Transverse colon (tissue), 3 donors: ENCODE measurements at regions not wholly inside any gene's neighbourhood (a gene's known extent, or its start where the extent isn't known, plus 50 kb on each side); places are given as distances from the start of the nearest gene placed in this dataset.

ENCODE experiments used
- CTCF ChIP-seq, 5 experiments: fragments of 200-600 bp in 3 of 5; fragments of 450-650 bp in 2 of 5; sonication (generic) in 3 of 5; IDR thresholded peaks; 1 replicate in 2 of 5; 2 replicates in 3 of 5; pipeline ENCODE4 v1.5.1; 2016 to 2017; ENCODE audit warnings: antibody characterized with exemption in 5 of 5, inconsistent platforms in 3 of 5, mild to moderate bottlenecking in 2 of 5, moderate library complexity in 1 of 5
- EP300 ChIP-seq: sonication (generic); formaldehyde crosslinking; IDR thresholded peaks from one replicate; pipeline ENCODE4 v1.6.1; 2017; ENCODE audit warnings: antibody characterized with exemption, low read depth
- POLR2A ChIP-seq: fragments of 450-650 bp; IDR thresholded peaks from one replicate; pipeline ENCODE4 v1.6.1; 2016; ENCODE audit warnings: antibody characterized with exemption, mild to moderate bottlenecking, moderate library complexity

DNA sequence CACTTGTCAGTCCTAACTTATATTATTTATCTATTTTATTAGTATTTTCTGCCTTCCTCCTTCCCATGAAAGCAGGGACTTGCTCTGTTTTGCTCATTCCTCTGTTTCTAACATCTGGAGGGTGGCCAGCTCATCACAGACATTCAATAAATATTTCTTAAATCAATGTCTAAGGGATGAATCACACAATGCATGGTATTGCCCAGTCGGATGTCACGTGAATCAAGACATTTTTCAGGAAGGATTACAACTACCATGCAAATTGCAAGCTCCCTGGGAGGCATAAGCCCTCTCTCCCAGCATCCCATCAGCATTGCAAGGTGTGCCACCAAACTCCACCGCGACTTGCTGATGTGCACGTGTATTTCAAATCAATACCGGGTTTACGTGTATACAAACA lies 146.6 kb upstream of the RNF32 start:
- TF ChIP-seq CTCF (IDR thresholded peaks at IDR 0.05) (no peak), POLR2A (no peak), EP300 (no peak)
